ENCODE measurements at regions not wholly inside any gene's neighbourhood (a gene's known extent, or its start where the extent isn't known, plus 50 kb on each side); places are given as distances from the start of the nearest gene placed in this dataset.
"Not testable (repeated sequence)": the region's sequence is repeated elsewhere in the genome, so short reads cannot be mapped to it uniquely, and the experiment has no call there.

- 78 to 84% methylated on average over 8 of the region's 8 CpGs for WGBS, 2 donors
- DNase-seq: not testable (repeated sequence)
These were observed 1109.2 kb upstream of the TMEM132C start for GRCh38 chr12:127157501-127158366.

GRCh38 chr12:127158385-127159061, 1108.4 kb upstream of the TMEM132C start:
- H3K4me1 ChIP-seq: no peaks in the 10 kb centered on the region
- no peaks in the 10 kb centered on the region for H3K36me3 ChIP-seq
- H3K4me3 ChIP-seq: no peak overlapping the region
- 90 to 91% methylated on average over 4 of the region's 4 CpGs for WGBS, 2 donors
- TF ChIP-seq, protein P1, sequence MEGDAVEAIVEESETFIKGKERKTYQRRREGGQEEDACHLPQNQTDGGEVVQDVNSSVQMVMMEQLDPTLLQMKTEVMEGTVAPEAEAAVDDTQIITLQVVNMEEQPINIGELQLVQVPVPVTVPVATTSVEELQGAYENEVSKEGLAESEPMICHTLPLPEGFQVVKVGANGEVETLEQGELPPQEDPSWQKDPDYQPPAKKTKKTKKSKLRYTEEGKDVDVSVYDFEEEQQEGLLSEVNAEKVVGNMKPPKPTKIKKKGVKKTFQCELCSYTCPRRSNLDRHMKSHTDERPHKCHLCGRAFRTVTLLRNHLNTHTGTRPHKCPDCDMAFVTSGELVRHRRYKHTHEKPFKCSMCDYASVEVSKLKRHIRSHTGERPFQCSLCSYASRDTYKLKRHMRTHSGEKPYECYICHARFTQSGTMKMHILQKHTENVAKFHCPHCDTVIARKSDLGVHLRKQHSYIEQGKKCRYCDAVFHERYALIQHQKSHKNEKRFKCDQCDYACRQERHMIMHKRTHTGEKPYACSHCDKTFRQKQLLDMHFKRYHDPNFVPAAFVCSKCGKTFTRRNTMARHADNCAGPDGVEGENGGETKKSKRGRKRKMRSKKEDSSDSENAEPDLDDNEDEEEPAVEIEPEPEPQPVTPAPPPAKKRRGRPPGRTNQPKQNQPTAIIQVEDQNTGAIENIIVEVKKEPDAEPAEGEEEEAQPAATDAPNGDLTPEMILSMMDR (IDR thresholded peaks at IDR 0.05): no peak
- no peak for TF ChIP-seq POLR2A (IDR thresholded peaks at IDR 0.05)
- intact Hi-C loops (cut with DNase I): no loop called here
- no peak for DNase-seq
- no peak overlapping the region for H3K27ac ChIP-seq
- H3K9me3 ChIP-seq: no peaks in the 10 kb centered on the region
- no peaks in the 10 kb centered on the region for H3K27me3 ChIP-seq

More at GRCh38 chr12:127157501-127158366, 1109.2 kb upstream of the TMEM132C start:
- H3K27me3 ChIP-seq; H3K4me3 ChIP-seq; H3K36me3 ChIP-seq; H3K9me3 ChIP-seq; H3K27ac ChIP-seq; H3K4me1 ChIP-seq; intact Hi-C loops (cut with DNase I): not testable (repeated sequence)

GRCh38 chr12:127161466-127161865, 1105.5 kb upstream of the TMEM132C start:
- no peak overlapping the region for H3K27ac ChIP-seq
- 63 to 85% methylated on average over 2 of the region's 2 CpGs for WGBS, 2 donors
- peaks cover 0 to 3% (median 0%) of the 10 kb centered on the region in 3 donors for H3K4me1 ChIP-seq
- TF ChIP-seq, protein P1 (IDR thresholded peaks at IDR 0.05): no peak
- no peak for TF ChIP-seq POLR2A (IDR thresholded peaks at IDR 0.05)
- H3K27me3 ChIP-seq: no peaks in the 10 kb centered on the region
- intact Hi-C loops (cut with DNase I): no loop called here
- H3K9me3 ChIP-seq: no peaks in the 10 kb centered on the region
- DNase-seq: no peak
- no peaks in the 10 kb centered on the region for H3K36me3 ChIP-seq
- H3K4me3 ChIP-seq: no peak overlapping the region

- Histone ChIP-seq H3K4me3 (no peak overlapping the region), H3K36me3 (no peaks in the 10 kb centered on the region), H3K27me3 (no peaks in the 10 kb centered on the region), H3K9me3 (no peaks in the 10 kb centered on the region), H3K4me1 (peaks cover 0 to 5% (median 0%) of the 10 kb centered on the region in 3 donors), H3K27ac (no peak overlapping the region)
- no peak for DNase-seq
- 94 to 100% methylated on average over 1 to 2 of the region's 2 CpGs for WGBS, 2 donors
- no peak for TF ChIP-seq POLR2A (IDR thresholded peaks at IDR 0.05)
- TF ChIP-seq, protein P1 (IDR thresholded peaks at IDR 0.05): no peak
- intact Hi-C loops (cut with DNase I): no loop called here
These were observed 1104.7 kb upstream of the TMEM132C start for GRCh38 chr12:127162307-127162706.

- Histone ChIP-seq H3K4me1 (peaks cover 0 to 5% (median 0%) of the 10 kb centered on the region in 3 donors), H3K27ac (peak overlapping the region in 1 of 4 donors; percentile 2), H3K9me3 (no peaks in the 10 kb centered on the region), H3K27me3 (no peaks in the 10 kb centered on the region), H3K4me3 (no peak overlapping the region), H3K36me3 (no peaks in the 10 kb centered on the region)
- TF ChIP-seq, protein P1 (IDR thresholded peaks at IDR 0.05): no peak
- TF ChIP-seq POLR2A (IDR thresholded peaks at IDR 0.05): no peak
- intact Hi-C loops (cut with DNase I): no loop called here
- DNase-seq: no peak
- 0 to 9% methylated on average over 1 of the region's 1 CpG for WGBS, 2 donors
These were observed 1104.1 kb upstream of the TMEM132C start for GRCh38 chr12:127162902-127163301.
